Coronary artery (tissue), 2 donors: ENCODE measurements at regions not wholly inside any gene's neighbourhood (a gene's known extent, or its start where the extent isn't known, plus 50 kb on each side); places are given as distances from the start of the nearest gene placed in this dataset.

Experiments
- DNase-seq: peaks from one replicate; pipeline ENCODE4 v3.0.0-alpha.2; 2017; ENCODE audit warnings: low spot score
- H3K27ac ChIP-seq, 2 donors: fragments of 200-600 bp; sonication (generic); one replicate each; pipeline ENCODE4 v1.5.1; 2016 to 2019
- H3K4me3 ChIP-seq: fragments of 200-600 bp; sonication (generic); 2 replicates; pipeline ENCODE4 v1.5.1; 2016; ENCODE audit warnings: mild to moderate bottlenecking, moderate library complexity
- CTCF ChIP-seq: fragments of 200-600 bp; sonication (generic); IDR thresholded peaks from one replicate; pipeline ENCODE4 v1.5.1; 2019; ENCODE audit warnings: antibody characterized with exemption

- Histone ChIP-seq H3K4me3 (no peak overlapping the region), H3K27ac (no peak overlapping the region)
- no peak for DNase-seq
- TF ChIP-seq CTCF: no peak
Observed at GRCh38 chr7:13097499-13097898, 410.1 kb downstream of the ARL4A start.

GRCh38 chr7:13098161-13098560, 410.7 kb downstream of the ARL4A start:
- Histone ChIP-seq H3K27ac (no peak overlapping the region), H3K4me3 (no peak overlapping the region)
- no peak for TF ChIP-seq CTCF
- DNase-seq: no peak

GRCh38 chr7:13099154-13099795, 411.8 kb downstream of the ARL4A start:
- no peak for TF ChIP-seq CTCF
- no peak for DNase-seq
- no peak overlapping the region for H3K27ac ChIP-seq
- no peak overlapping the region for H3K4me3 ChIP-seq

GRCh38 chr7:13104128-13104527, 416.7 kb downstream of the ARL4A start:
- DNase-seq: no peak
- Histone ChIP-seq H3K27ac (no peak overlapping the region), H3K4me3 (no peak overlapping the region)
- TF ChIP-seq CTCF: no peak

- Histone ChIP-seq H3K27ac (no peak overlapping the region), H3K4me3 (no peak overlapping the region)
- DNase-seq: no peak
- TF ChIP-seq CTCF: no peak
Observed at GRCh38 chr7:13105209-13105608, 417.8 kb downstream of the ARL4A start.

- DNase-seq: no peak
- Histone ChIP-seq H3K27ac (no peak overlapping the region), H3K4me3 (no peak overlapping the region)
- no peak for TF ChIP-seq CTCF
Observed at GRCh38 chr7:13106513-13106912, 419.1 kb downstream of the ARL4A start.

GRCh38 chr7:13107291-13107690, 419.9 kb downstream of the ARL4A start:
- no peak for TF ChIP-seq CTCF
- Histone ChIP-seq H3K4me3 (no peak overlapping the region), H3K27ac (no peak overlapping the region)
- DNase-seq: no peak
